ENCODE measurements at regions not wholly inside any gene's neighbourhood (a gene's known extent, or its start where the extent isn't known, plus 50 kb on each side); places are given as distances from the start of the nearest gene placed in this dataset.

DNA sequence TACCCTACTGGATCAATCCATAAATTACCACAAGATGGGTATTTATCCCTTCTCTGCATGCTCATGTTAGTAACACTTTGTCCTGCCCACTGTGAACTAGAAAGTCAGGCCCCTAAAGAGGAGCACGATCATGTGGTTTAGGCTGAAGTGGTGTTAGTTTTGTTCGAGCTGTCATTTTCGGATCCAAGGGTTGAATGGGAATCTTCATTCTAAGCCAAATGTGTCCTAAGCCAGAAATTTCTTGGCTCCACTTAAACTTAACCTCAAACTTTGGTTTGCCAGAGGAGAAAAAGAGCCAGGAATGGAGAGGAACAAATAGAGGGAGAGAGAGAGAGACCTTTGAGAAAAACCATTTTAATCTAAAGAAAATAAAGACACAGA, 837.7 kb upstream of the ZNF608 start:
- no peak for DNase-seq

DNA sequence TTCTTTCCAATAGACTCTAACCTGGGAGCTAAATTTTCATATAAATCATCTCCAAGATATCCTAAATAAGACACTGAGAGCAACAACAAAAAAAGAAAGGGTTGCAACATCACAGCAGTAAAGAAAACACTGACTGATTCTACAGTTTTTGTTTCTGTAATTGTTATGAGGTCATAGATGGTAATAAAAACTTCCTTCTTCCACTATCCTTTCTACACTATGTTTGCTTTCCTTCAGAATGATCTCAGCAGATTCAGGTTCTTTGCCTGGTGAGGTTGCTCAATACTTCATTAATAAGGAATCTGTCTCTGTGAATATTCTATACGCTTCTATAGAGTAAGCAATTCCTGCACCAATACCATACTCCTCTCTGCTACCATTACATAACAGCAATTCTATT, 835.6 kb upstream of the GRAMD2B start:
- no peak for DNase-seq

DNA sequence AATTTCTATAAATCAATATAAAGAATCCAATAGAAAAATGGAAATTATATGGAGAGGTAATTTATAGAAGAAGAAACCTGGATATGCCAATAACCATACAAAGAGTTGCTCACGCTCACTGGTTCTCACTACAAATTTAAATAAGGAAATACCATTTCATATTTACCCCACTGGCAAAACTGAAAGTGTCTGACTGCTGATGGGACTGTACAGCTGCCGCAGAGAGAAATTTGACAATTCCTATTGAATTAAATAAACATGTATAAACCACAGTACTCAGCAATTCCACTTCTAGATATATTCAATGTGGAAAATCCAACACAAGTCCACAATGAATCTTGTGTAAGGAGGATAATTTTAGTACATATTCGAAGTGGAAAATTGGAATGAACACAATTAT, 830.4 kb upstream of the GRAMD2B start:
- DNase-seq: no peak

DNA sequence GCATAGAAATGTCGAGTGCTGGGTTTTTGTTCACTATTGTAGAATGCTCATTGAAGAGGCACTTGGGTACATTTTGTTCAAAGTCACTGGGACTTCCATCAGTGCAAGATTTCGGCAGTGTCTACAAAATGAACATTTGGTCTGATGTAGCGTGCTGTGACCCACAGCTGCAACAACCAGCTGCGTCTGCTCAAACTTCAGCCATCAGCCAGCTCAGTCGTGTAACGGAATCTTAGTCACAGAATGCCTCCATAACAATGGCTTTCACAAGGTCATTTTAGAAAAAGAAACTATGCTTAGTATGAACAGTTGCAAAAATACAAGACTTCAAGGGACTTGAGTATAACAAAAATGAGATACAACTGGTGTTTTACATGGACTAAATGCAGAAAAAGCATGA, 828.1 kb upstream of the GRAMD2B start:
- DNase-seq: no peak

DNA sequence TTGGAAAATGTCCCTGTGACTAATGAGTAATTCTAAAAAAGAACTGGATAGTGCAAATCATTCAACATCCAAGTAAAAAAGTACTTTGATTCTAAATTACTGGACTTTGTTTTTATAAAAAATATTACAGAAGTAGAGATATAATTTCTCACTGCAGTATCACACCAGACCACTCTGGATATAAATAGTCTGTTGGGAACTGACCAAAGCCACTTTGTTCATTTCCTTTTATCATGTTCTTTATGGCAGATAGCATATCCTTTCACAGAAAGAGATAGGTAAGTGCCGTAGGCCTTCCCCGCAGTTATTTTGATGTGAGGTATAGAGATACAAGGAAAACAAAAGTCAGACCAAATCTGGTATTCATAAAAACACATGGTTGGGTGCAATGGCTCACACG, 827.4 kb upstream of the GRAMD2B start:
- no peak for DNase-seq

DNA sequence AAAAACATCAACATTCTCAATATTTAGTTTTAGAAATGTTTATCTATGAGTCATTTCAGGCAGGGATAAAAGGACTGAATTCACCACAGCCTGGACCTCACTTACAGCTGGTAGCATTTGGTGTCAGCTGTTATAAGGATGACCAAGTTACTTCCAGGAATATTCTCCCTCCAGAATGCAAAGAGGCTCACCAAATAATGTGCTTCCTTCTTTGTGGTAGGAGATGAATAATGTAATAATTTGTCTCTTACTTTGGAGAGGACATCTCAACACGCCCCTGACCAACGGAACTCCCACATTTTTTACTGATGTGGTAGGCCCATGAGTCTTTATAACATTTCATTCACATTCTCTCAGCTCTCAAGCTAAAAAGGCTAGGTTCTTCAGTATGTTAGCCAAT, 825.9 kb upstream of the GRAMD2B start:
- DNase-seq: no peak

DNA sequence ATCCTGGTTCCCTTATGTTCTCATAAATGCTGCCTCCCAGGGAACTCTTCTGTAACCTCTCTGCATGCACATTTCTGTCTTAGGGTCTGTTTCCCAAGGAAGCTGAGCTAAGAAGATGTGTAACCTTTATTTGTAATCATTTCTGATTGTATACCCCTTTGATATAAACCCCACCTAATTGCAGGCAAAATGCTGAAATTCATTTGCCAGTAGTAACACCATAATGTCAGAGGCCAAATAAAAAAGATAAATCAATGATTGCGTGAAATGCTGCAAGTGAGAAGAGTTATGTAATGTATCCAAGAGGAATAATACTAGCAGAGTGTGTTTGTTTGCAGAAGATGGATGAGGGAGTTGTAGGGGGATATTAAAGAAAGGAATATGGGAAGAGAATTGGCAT, 822.6 kb upstream of the GRAMD2B start:
- no peak for DNase-seq

DNA sequence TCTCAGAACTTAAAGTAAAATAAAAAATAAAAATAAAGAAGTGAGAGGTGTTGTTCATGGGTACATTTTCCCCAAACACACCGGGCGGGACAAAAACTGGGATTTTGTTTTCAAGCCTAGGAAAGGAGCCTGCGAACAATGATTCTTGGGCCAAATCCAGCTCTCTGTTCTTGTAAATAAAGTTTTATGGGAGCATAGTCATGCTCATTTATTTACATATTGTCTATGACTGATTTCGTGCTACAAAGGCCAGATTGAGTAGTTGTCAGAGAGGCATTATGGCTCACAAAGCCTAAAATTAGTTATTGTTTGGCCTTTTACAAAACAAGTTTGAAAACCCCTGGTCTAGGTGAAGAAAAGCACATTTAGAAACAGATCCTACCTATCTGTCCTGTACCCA, 821.0 kb upstream of the GRAMD2B start:
- DNase-seq: no peak

DNA sequence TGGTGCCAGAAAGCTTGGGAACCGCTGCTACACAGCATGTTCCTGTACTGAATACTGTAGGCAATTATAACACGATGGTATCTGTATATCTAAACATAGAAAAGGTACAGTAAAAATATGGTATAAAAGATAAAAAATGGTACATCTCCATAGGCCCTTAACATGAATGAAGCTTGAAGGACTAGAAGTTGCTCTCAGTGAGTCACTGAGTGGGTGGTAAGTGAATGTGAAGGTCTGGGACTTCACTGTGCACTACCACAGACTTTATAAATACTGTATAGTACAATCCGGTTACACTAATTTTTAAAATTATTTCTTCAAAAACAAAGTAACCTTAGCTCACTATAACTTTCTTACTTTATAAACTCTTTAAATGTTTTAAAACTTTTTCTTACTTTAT, 819.9 kb upstream of the GRAMD2B start:
- no peak for DNase-seq

DNA sequence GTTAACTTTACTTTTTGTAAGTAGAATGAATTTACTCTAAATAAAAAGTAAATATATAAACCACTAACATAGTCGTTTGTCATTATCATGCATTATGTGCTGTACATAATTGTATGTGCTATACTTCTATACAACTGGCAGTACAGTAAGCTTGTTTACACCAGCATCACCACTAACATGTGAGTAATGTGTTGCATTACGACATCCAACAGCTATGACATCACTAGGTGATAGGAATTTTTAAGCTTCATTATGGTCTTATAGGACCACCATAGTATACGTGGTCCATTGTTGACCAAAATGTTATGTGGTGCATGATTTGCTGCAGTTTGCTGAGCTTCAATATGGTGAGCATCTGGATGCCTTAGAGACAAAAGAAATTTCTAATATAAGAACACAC, 819.1 kb upstream of the GRAMD2B start:
- no peak for DNase-seq

DNA sequence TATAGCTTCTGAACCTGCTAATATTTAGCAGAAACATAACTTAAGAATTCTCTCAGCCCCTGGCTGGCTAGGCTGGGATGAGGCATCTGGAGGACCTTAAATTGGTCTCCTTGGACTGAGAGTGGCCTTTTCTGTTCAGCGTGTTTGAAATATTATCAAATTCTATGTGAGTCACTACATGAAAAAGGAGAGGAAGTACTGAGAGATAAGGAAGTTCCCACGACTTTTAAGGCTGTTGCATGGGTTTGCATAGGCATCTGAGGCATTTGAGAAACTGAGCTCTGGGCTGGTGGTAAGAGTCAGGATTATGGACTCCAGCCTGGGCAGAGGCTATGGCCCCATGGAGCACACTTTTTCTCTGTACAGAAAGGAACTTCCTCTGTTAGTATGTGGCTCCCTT, 816.2 kb upstream of the GRAMD2B start:
- DNase-seq: no peak

DNA sequence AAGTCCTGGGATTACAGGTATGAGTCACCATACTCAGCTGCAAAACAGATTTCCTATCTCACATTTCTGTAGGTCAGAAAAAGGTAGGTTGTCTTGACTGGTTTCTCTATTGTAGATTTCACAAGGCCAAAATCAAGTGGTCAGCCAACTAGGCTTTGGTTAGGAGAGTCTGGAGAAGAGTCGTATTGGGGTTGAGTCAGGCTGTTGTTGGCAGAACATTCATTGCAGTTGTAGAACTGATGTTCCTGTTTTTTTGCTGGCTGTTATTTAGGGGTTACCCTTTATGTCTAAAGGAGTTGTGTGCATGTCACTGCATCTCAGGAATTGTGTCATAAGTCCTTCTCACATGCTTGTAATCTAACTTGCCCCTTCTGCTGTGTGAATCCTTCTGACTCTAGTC, 814.2 kb upstream of the GRAMD2B start:
- no peak for DNase-seq

DNA sequence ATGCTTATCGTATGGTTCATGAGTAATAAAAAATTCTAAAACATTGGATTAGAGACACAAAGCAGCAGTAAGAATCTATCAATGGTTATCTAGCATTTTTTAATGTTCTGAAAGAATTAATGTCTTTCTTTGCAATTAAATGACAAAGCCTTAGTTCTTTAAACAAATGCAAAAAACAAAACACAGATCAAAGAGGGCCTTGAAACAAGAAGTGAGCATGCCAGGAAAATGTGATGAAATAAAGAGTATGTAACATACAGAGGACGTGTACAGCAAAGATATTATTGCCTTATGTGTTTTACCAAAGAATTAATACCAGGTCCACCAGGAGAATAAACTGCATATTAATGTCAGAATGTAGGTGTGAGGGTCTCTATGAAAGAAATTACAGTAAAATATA, 812.3 kb upstream of the GRAMD2B start:
- DNase-seq: no peak

DNA sequence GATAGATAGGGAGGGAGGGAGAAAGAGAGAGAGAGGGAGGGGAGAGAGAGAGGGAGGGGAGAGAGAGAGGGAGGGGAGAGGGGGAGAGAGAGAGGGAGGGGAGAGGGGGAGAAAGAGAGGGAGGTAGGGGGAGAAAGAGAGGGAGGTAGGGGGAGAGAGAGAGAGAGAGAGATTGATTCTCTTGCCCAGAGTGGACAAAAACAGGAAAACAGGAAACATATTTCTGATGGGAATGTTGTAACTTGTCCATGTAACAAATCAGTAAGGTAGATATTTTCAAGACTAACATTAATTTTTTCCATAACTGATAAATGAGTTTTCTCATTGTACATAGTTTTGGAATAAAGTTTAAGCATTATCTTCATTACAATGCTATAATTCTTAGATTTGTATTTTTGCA, 811.7 kb upstream of the GRAMD2B start:
- no peak for DNase-seq

DNA sequence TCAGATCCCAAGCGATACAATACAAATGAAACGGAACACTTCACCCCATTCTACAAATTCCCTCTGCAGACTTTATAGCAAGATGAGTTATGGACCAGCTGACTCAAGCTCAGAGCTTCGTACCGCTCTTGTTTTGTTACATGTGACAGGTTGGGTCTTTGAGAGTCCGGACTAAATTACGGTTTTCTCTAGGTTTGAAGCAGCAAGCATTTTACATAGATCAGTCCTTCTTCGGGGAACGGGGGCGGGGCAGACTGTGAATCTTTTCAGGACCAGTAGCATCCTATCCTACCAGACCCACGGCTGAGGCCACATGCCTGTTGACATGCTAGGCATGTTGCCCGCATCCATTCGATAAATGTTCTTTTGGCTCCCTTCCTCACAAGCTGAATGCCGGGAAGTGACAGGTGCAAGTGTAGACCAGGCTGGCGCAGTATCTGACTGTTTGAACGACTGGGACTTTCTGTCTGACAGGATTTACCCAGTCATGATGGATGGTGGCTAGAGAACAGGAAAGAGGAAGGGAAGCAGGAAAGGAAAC, 811.0 kb upstream of the GRAMD2B start:
- no peak for DNase-seq

DNA sequence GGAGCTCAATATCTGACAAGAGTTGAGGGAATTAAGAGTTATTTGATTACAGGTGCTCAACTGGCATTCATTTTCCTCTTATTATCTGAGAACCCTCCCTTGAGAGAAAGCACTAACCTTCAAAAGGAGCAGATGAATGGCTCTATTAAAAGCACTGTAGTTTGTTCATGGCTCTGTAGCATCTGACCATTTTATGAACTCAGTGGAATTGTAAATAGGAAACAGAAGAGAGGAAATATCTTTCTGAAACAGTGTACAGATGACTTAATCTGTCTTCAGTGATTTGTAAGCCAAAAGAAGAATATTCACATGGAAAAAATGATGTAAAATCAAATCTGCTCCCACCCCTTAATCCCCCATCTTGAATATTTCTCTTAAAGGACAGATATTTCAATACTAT, 810.4 kb upstream of the GRAMD2B start:
- DNase-seq: no peak

DNA sequence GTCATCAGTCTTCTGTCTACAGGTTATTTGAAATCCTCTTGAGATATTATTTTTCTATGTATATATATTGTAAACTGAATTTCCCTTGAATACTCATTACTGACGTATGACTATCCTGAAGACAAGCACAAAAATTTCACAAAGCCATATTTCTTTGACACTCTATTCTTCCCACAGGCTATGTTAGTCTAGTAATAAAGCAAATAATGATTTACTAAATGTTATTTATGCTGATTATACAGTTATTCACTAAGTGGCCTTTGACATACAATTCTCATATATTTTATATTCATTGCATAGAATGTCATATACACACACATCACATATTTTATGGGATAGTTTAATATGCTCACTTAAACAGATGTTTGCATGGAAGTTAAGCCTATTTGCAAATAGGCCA, 793.0 kb upstream of the GRAMD2B start:
- no peak for DNase-seq

DNA sequence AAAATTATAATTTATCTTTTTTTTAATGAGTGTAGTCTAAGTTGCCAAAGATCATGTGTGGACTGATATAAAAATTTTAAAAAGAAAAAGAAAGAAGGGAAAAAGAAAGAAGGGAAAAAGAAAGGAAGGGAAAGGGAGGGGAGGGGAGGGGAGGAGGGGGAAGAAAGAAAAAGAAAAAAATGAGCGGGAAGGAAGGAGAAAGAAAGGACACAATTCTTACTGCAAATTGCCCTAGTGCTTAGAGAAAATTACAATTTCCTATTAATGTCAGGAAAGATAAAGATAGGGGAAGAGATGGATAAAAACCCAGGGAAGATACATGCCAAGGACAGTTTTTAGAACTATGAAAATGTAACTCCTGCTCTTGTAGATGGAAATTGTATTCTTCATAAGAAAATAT, 789.7 kb upstream of the GRAMD2B start:
- no peak for DNase-seq

DNA sequence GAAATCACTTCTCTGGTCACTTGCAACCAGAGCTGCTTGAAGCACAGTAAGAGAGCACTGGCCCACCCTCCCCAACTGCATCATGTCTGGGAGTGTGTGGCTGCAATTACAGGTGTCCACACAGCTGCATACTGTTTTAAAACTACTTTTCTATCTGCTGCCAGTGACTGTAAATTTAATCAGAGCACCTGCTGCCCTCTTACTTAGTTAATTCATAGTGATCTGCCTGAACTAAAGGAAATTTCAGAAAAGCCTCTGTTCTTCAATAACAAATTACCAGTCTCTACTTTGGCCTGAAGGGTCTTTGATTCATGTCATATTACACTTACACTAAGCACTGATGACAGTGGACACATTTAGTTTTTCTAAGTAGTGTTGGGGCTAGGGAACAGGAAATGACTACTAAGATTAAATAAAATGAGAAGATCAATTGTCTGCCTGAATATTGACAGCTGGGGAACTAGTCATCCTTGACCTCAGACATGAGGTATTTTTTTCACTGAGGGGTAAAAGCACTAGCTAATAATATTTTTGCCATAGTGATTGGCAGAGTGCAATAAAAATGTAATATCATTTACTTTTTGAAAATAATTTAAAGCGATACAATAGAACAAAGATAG, 788.9 kb upstream of the GRAMD2B start:
- no peak for DNase-seq

DNA sequence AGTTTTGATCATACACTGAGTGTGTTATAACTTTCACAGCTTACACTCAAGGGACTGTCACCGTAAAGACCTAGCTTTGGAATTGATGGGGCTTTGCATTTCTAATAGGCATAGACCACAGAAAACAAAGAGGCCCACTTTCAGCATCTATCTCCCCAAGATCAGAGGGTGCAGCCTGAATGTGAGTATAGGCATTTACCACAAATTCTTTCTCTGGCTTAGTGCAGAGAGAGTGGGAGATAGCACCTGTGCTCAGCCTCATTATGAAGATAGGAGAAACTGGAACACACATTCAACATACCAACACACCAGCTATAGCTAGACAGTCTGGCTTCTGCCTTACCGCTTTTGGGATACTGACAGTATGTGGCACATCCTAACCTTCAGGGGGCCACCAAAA, 783.4 kb upstream of the GRAMD2B start:
- DNase-seq: no peak

DNA sequence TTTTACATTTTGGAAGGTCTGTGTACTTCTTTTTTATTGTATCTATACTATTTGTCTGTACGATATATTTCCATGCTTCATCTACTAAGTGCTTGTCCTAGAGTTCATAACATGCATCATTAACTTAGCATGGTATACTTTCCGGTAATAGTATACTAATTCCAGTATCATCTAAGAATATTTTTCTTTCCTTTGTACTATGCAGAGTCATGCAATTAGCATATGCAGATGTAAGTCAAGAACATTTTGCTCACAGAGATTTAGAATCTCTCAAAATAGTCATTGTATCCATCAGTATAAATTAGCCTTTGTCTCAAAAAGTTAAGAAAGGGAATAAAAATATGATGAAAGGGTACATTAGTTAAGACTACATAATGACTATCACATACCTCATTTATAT, 770.4 kb upstream of the GRAMD2B start:
- no peak for DNase-seq

DNA sequence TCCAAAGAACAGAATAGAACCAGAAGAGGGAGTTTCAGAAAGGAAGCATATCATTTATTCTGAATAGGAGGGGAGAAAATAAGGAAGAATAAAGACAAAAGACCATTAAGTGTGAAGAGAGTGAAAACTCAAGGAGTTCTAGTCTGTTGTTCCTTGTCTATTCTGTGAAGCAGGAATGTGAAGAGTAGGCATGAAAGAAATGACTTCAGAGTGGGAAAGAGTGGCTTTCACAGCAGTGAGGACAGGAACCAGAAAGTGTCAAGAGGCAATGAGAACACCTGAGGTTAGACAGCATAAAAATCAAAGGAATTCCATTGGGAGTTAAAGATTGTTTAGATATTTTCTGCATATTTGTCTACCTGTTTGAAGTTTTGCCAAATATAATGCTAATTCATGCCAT, 768.8 kb upstream of the GRAMD2B start:
- DNase-seq: no peak

DNA sequence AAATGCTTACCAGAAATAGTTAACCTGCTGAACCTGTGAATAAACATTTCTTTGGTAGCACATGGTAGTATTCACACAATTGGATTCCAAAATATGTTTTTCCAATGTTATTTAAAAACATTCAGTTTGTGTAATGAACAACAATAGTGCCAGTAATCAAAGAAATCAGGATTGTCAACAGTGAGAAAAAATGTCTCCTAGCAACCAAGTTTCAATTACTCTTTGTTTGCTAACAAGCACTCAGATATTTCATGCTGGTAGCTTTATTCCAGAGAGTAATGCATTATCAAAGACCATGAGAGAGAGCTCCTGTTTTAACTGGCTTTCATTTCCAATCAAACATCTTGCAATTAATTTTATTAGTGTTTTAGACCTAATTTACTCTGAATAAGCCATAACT, 768.1 kb upstream of the GRAMD2B start:
- no peak for DNase-seq

DNA sequence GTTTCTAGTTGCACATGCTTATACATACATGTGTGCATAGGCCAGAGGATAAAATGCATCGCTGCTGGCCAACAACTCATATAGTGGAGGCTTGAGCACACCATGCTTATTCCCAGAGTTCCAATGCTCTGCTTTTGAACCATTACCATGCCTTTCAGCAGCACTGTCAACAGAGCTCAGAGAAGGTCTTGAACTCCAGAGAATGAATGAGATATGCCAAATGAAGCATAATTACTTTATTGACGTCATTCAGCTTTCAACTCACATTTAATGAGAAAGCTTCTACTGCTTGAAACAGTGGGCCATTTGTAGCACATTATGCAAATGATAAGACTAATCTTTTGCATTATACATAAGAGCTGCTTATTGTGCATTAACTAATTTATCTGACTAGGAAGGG, 765.3 kb upstream of the GRAMD2B start:
- DNase-seq: no peak

DNA sequence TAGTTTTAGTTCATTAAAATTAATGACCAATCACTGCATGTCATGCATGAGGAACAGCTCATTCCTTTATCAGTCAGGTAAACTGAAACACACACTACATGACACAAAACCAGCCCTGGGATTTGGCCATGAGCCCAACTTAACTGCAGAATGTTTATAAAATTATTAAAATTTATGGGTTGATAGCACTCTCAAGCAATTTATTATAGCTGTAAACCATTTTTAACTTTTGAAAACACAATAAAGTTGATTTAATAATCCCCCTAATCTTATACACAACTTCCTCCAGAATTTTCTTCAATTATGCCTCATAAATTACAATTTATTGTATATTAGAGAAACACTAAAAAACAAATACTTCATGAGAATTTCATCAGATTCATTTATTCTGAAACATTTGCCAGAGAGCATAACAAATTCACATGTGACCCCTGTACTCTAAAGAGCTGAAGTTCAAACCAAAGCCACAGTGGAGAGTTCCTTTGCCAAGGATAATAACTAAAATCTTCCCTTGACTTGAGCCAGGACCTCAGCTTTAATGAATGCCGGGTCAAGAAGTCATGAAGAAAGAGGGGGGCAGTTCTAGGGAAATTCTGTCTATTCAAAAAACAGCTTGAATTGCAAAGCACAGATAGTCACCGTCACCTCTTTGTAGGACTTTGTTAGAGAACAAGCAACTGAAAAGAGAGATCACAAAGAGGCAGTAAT, 763.7 kb upstream of the GRAMD2B start:
- DNase-seq: no peak

All from CD4-positive, alpha-beta T cell treated with Interleukin-17A for 4 hours (primary cell).